ENCODE measurements at regions not wholly inside any gene's neighbourhood (a gene's known extent, or its start where the extent isn't known, plus 50 kb on each side); places are given as distances from the start of the nearest gene placed in this dataset.
"Not testable (repeated sequence)": the region's sequence is repeated elsewhere in the genome, so short reads cannot be mapped to it uniquely, and the experiment has no call there.

DNA sequence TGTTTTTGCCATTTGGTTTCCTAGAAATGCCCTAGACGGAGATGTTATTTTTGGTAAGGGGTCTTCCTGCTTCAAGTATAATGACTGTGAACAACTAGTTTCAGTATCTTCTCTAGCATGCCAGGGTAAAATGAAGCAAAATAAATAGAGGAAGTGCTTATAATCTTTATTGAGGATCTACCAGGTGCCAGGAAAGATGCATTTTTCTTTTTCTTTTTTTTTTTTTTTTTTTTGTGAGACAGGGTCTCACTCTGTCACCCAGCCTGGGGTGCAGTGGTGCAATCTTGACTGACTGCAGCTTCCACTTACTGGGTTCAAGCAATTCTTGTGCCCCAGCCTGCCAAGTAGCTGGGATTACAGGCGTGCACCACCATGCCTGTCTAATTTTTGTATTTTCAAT, 146.6 kb upstream of the GRK3 start:
- TF ChIP-seq, protein P1, sequence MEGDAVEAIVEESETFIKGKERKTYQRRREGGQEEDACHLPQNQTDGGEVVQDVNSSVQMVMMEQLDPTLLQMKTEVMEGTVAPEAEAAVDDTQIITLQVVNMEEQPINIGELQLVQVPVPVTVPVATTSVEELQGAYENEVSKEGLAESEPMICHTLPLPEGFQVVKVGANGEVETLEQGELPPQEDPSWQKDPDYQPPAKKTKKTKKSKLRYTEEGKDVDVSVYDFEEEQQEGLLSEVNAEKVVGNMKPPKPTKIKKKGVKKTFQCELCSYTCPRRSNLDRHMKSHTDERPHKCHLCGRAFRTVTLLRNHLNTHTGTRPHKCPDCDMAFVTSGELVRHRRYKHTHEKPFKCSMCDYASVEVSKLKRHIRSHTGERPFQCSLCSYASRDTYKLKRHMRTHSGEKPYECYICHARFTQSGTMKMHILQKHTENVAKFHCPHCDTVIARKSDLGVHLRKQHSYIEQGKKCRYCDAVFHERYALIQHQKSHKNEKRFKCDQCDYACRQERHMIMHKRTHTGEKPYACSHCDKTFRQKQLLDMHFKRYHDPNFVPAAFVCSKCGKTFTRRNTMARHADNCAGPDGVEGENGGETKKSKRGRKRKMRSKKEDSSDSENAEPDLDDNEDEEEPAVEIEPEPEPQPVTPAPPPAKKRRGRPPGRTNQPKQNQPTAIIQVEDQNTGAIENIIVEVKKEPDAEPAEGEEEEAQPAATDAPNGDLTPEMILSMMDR (IDR thresholded peaks at IDR 0.05): not testable (repeated sequence)
- TF ChIP-seq POLR2A (IDR thresholded peaks at IDR 0.05): not testable (repeated sequence)
